ENCODE measurements at regions not wholly inside any gene's neighbourhood (a gene's known extent, or its start where the extent isn't known, plus 50 kb on each side); places are given as distances from the start of the nearest gene placed in this dataset.

GRCh38 chr5:104612005-104612404, 1049.4 kb upstream of the NUDT12 start:
- DNase-seq (ENCODE audit: low spot score) = no peak
- no peak for TF ChIP-seq CTCF (IDR thresholded peaks at IDR 0.05; ENCODE audit: extremely low read depth, missing control alignments)

- DNase-seq (ENCODE audit: low spot score) = no peak
- no peak for TF ChIP-seq CTCF (IDR thresholded peaks at IDR 0.05; ENCODE audit: extremely low read depth, missing control alignments)
Observed at GRCh38 chr5:104611135-104611767, 1048.7 kb upstream of the NUDT12 start.

- DNase-seq (ENCODE audit: low spot score) = no peak
- no peak for TF ChIP-seq CTCF (IDR thresholded peaks at IDR 0.05; ENCODE audit: extremely low read depth, missing control alignments)
Observed at GRCh38 chr5:104606258-104606829, 1043.8 kb upstream of the NUDT12 start.

GRCh38 chr5:104599726-104600125, 1037.1 kb upstream of the NUDT12 start:
- no peak for DNase-seq (ENCODE audit: low spot score)
- TF ChIP-seq CTCF (IDR thresholded peaks at IDR 0.05; ENCODE audit: extremely low read depth, missing control alignments) = no peak

- no peak for DNase-seq (ENCODE audit: low spot score)
- TF ChIP-seq CTCF (IDR thresholded peaks at IDR 0.05; ENCODE audit: extremely low read depth, missing control alignments) = no peak
Observed at GRCh38 chr5:104598285-104598684, 1035.7 kb upstream of the NUDT12 start.

GRCh38 chr5:104594850-104595249, 1032.3 kb upstream of the NUDT12 start:
- no peak for TF ChIP-seq CTCF (IDR thresholded peaks at IDR 0.05; ENCODE audit: extremely low read depth, missing control alignments)
- no peak for DNase-seq (ENCODE audit: low spot score)

- DNase-seq (ENCODE audit: low spot score) = no peak
- TF ChIP-seq CTCF (IDR thresholded peaks at IDR 0.05; ENCODE audit: extremely low read depth, missing control alignments) = no peak
Observed at GRCh38 chr5:104576677-104577076, 1014.1 kb upstream of the NUDT12 start.
